GM18498 (cell line): ENCODE measurements at regions not wholly inside any gene's neighbourhood (a gene's known extent, or its start where the extent isn't known, plus 50 kb on each side); places are given as distances from the start of the nearest gene placed in this dataset.
"Not testable (repeated sequence)": the region's sequence is repeated elsewhere in the genome, so short reads cannot be mapped to it uniquely, and the experiment has no call there.

Experiments
- ATAC-seq: cut with Tn5 transposase; IDR thresholded peaks from one replicate; pipeline ENCODE4 v1.9.1; 2021; ENCODE audit warnings: mild to moderate bottlenecking, moderate library complexity; ENCODE audit not compliant: unreplicated experiment

DNA sequence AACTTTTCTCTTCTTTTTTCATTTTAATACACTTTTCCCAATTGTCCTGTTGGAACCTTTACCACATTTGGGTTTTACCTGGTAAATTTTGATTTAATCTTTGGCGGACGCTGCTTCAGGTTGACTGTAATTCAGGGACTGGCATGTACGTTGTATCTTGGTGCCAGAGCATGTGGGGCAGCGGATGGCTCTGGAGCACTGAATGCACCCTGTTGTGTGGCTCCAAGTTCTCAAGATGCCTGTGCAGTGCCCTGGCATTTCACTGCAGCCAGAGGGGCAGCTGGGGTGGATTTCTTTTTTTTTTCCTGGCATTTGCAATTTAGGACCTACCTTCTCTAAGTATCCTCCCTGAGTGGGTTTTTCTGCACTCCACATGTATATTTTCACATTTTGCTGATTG, 242.2 kb downstream of the BLID start:
- no peak for ATAC-seq

DNA sequence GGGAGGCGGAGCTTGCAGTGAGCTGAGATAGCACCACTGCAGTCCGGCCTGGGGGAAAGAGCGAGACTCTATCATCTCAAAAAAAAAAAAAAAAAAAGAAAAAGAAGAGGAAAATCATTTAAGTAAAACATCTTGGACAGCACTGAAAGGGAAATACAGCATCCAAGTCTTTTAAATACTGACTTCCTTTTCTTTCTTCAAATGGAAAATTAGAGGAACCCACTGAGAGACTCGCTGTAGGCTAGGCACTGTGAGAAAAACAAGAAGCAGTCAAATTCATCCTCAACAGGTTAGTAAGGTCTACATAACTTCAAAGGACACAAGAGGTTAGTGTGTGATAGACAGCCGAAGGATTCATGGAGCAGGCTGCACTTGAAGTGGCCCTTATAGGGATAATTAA, 243.7 kb downstream of the BLID start:
- ATAC-seq, result no peak

DNA sequence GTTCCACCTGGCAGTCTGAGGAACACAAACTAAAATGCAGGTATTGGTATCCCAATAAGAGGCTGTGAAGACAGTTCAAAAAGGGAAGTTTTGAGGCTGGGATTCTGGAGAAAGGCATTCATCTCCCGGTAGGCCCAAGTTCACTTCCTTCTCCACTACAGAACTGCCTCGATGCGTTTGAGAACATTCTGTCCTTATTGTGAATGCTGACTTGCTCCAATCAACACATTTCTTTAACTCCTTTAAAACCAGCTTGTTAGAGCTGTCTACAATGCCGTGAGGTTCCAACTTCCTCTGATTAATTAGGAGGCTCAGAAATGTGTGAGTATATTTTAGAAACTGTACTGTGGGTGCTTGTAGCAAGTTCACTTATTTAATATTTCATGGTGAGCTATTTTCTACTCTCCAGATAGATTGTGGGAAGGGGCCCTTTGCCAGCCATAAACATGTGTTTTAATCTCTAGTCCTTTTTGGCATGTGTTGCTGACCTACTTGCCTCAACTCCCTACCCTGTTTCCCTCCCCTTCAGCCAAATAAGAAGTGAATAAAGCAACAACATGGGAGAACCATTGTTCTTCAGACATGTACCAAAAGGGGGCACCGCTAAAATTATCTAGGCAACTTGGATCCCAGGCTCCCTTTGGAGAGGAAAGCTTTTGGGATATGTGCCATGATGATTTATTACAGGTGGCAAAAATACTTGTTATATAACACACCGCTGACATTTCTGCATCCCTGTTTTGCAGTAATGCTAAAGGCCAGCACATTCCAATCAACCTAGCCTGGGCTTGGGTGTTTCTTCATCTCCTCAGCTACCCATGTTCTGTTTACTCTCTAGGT, 245.6 kb downstream of the BLID start:
- ATAC-seq, result no peak

DNA sequence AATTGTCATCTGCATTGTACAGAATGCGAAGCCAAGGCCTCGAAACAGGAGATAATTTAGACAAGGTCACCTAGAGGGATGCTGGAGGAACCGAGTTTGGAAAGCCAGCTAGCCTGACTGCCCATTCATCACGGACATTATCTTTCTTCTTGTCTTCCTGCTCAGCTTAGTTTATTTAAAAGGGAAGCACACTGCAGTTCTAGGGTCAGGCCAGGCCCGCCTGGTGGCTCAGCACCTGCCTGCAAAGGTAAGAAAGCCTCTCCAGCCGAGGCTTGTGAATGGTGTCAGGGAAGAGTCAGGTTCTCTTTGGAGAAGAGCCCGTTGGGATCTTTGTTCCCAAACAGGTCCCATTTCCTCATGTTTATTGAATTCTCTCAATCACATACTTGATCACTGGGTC, 246.5 kb downstream of the BLID start:
- no peak for ATAC-seq

DNA sequence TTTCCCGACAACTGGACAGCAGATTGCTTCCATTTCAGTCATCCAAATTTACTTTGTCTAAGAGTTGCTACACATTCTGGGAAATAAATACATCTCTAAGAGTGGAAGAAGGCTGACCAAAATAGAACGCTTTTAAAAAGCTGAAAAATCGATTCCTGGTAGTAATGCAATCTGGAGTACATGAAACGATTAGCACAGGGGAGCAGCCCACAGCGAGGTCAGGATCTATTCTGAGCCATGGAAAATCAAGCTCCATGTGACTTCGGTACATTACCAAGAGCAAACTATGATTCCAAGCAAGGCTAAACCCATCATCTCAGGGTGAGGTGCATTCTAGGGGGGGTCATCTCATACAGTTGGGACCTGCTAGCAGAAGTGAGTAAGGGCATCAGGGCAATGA, 249.3 kb downstream of the BLID start:
- ATAC-seq, result no peak

DNA sequence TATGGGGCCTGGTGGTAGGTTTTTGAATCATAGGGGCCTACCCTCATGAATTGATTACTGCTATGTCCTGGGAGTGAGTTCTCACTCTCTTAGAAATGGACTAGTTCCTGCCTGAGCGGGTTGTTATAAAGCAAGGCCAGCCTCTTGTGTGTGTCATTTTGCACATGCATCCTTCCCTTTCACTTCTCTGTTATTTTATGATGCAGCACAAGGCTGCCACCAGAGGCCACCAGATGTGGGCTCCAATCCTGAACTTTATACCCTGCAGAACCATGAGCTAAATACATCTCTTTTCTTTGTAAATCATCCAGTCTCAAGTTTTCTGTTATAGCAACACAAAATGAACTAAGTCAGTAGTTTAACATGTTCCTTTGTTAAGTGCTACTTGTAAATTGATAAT, 251.4 kb downstream of the BLID start:
- ATAC-seq, result no peak

DNA sequence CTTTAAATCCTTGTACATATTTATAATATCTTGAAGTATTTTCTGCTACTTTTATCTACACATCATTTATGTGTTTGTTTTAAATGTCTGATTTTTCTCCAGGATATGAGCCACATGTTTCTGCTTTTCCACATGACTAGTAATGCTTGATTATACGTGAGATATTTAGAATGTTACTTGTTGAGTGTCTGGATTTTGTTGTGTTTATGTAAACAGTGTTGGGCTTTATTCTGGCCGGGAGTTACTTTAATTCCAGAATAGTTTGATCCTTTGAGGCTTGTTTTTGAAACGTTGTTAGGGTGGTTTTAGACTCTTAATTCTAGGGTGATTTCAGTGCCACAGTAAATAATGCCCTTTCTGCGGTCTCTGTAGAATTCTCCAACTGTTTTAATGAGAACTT, 252.9 kb downstream of the BLID start:
- no peak for ATAC-seq

DNA sequence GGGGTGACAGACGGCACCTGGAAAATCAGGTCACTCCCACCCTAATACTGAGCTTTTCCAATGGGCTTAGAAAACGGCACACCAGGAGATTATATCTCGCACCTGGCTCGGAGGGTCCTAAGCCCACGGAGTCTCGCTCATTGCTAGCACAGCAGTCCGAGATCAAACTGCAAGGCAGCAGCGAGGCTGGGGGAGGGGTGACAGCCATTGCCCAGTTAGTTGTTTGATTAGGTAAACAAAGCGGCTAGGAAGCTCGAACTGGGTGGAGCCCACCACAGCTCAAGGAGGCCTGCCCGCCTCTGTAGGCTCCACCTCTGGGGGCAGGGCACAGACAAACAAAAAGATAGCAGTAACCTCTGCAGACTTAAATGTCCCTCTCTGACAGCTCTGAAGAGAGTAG, 260.9 kb downstream of the BLID start:
- not testable (repeated sequence) for ATAC-seq

DNA sequence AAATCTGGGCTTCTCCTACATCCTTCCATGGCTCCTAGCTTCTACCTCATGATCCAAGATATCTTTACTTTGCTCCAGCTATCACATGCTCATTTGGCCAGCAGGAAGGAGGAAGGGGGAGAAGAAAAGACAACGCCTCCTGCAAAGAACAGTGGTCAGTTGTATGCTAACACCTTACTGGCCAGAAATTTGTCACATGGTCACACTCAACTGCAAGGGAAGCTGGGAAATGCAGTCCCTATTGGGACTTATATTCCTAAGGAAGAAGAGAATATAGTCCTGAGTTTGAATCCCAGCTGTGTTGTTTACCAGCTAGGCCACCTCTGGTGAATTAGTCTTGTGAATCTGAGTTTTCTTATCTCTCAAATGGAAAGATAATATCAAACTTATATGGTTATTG, 272.0 kb downstream of the BLID start:
- ATAC-seq, result no peak

DNA sequence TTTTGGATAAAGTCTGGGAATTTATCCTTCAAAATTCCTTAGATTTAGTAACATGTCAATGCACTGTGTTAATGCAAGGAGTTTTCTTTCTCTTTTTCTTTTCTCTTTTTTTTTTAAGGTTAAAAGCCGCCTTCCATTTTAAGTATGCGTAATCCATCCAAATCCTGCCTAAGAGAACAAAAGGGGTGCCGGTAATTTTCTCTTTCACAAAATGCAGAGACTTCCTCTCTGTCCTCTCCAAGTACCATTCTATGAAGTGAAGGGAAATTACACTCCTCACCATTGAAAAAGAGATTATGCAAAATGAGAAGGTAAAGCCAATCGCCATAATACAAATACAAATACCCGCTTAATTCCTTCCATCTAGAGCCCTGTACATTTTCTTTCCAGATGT, 273.8 kb downstream of the BLID start:
- no peak for ATAC-seq

DNA sequence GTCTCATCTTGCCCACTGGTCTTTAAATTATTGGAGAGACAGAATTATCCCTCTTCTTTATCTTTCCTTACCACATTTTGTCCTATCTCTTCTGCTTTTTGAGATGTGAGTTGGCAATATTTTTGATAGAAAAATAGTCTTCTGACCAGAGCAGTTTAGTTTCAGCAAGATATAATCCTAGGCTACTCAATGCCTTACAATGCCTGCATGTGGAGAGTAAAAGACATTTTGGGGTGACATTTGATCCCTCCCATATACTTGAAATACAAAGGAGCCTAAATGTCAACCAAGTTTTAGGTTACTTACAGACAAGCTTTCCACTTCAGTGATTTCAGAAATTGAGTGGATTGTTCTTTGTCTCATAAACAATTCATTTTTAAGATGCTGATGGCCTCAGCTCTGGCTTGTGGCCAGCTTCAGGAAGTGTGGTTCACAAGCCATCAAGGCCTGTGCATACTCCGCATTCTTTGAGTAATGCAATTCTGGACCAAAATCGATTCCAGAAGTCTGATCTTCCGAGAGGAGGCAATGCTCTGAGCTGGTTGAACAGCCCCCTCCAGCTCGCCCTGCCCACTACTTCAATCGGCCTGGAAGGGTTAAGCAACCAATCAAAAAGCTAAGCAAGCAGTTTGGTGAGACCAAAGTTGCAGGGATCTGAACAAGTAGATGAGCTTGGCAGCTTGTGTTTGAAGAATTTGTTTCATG, 274.4 kb downstream of the BLID start:
- ATAC-seq, result no peak

DNA sequence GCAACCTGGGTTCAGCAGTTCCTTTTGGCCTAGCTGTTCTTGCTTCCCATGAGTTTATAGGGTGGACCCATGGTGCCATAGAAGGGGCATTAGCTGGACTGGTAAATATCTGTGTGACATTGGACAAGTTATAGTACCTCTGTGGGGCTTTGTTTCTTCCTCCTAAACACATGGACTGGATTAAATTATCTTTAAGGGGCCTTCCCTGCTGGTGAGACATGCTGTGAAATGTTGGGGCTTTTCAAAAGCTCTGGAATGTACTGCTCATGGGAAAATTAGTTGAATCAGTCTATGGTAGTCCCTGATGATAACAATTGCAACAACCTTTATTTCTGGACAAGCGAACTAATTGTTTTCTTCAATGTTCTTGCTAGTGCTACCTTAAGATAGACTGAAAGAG, 276.2 kb downstream of the BLID start:
- no peak for ATAC-seq

DNA sequence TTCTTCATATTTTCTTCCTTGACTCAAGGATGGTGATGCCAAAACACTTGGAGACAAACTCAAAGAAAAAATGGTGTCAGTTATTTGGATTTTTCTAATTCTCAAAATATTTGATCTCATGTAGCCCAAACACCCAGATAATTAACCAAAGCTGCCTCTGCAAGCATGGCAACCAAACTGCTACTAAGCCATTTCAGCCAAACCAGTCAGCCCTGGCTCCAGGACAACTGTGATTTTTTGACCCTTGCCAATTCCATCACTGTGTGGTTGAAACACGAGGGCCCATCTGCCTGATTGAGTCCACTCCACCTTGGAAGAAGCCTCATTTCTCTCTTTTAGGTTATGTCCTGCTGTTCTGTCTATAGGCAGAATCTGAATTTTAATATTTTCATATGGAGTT, 277.4 kb downstream of the BLID start:
- ATAC-seq, result no peak

DNA sequence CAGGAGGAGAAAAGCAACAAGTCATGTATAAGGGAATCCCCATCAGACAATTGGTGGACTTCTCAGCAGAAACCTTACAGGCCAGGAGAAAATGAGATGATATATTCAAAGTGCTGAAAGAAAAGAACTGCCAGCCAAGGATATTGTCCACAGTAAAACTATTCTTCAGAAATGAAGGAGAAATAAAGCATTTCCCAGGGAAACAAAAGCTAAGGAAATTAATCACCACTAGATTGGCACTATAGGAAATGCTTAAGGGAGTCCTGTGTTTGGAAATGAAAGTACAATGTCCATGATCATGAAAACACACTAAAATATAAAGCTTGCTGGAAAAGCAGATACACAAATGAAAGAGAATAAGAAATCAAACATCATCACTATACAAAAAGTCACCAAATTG, 282.0 kb downstream of the BLID start:
- ATAC-seq, result no peak

DNA sequence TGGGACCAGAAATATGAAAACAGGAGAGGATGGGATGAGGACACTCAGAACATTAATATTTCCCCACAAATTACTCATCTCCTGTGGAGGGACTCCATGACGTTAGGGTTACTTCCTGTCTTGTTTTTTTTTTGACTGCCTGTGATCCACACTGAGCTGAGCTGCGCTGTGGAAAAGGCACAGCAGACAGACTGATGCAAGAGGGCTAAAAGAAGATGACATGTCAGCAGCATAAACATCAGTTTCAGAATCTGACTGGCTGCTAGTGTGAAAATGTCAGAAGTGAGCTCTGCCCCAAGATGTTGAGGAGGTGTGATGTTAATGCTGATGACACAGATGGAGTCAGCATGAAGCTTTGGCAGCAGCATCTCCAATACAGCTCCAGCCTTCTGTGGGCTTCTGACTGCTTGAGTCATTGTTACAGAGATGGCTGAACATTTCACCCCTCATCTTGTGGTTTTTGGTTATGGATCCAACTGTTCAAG, 286.8 kb downstream of the BLID start:
- ATAC-seq, result no peak

DNA sequence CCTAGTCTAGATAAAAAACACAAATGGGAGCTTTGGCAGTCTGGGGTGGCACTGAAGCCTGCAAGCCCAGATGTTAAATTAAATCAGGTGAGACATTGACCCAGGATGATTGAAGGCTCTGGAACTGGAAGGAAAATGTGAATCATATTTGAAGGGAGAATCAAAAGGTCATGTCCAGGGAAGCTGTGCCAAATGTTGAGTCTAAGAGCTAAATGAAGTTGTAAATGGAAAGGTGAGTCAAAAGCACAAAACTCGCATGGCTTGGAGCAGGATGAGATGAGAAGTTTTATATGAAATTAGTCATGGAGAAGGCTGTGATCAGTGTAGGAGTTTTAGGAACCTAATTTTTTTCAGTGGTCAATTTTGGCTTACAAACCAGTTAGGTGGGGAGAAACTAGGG, 301.1 kb downstream of the BLID start:
- no peak for ATAC-seq

DNA sequence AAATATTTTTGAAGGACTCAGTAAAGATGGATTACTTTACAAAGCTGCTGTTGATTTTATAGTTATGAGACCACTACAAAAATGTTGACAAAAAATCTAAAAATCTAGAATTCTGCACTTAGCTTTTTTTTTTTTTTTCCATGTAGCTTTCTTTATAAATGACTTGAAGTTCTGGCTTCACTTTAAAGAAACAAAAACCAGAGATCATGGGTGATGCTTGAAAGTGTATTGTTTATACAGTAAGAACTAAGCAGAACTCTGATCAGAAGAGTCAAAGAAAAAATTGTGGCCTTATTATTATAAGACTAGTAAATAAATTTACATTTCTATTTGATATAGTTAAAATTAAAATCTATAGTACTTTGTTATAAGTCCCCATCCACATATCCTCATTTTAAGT, 301.7 kb downstream of the BLID start:
- no peak for ATAC-seq

DNA sequence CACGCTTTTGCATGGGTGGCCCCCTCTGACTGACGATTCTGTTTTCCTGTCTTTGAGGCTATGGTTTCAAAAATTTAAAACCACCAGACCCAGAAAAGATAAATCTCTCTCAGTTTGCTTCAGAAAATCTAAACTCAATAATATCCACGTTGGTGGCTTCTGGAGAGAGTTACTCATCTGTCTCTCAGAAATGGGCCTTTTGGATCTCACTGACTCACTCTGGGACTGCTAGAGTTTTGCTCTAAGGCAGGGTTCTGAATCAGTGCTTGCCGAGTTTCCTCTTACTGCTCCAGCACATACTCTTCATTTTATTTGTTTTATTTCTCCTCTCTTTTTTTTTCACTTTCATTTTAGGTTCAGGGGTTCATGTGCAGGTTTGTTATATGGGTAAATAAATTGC, 305.7 kb downstream of the BLID start:
- no peak for ATAC-seq

DNA sequence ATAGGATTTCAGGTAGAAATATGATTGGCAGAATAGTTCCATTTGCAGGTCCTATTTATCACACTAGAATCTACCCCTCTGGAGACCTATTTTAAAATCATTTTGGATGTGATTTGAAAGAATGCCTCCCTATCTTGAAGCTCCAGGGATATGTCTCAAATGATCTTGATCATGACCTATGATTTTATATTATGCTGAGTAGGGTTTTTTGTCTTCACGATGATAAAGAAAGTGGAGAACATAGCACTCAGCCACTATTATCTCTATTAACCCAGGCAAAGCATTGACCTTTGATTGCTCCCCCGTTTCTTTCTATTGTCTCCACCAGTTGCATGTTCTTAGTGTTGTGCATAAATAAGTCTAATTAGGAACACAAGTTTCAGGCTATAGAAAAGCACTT, 307.9 kb downstream of the BLID start:
- ATAC-seq, result no peak

DNA sequence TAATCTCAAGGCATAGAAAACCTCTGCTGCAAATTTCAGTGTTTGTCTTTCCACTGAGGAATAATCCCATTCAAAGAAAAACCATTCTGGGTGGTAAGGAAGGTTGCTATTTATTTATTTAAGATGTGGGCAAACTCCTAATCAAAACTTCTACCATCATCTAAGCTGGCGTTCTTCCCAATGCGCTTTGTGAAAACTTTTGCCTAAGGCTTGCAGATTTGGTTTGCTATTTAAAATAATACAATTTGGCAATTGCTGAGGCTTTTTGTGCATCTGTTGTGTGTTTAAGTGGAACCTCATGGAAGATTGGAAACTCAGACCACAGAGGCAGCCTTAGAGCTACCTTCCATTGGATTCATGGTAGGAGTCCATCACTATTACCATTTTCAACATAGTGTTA, 309.0 kb downstream of the BLID start:
- no peak for ATAC-seq

DNA sequence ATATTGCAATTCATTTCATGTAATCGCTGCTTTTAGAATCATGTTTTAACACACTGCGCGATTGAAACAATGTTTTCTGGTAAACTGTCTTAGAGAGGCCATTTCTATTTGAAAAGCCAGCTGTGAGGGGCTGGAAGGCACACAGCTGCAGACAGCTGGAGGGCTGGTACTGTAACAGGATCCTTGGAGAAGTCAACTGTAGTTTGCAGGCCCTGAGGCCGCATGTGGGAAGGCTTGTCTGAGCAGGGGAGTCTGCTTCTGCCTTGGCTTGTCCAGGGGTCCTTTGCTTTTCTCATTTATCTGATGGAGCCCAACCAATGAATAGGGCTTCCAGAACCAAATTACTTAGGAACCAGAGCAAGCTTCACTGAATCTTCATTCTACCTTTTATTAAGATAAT, 313.5 kb downstream of the BLID start:
- no peak for ATAC-seq

DNA sequence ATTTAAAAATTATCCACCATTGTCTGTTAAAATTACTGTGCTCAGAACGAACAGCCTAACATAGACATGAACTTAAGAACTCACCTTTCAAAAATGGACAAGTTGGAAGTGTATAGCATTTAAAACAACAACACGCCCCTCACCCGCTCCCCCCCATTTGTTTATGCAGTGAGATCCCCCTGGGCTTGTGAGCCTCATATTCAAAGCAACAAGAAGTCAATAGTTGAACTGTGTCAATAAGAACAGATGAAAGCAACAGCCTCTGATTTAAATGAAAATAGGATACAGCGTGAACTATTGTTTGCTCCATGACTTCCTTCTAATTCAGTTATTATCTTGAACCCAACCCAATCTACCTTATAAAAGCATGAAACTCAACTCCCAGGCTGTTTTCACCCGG, 314.2 kb downstream of the BLID start:
- ATAC-seq, result no peak

DNA sequence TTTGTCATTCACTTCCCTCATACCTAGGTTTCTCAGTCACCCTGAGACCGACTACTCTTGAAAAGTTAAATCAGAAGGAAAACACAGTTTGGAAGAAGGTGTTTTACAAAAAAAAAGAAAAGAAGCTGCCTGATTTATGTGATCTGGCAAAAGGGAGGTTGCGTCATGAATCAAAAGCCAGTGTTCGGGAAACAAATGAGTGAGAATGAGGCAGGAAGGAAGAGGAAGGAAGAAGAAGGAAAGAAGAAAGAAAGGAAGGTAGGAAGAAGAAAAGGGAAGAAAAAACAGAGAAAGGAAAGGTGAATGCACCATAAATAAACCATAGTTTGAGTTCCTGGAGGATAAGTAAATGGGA, 314.6 kb downstream of the BLID start:
- no peak for ATAC-seq
